ENCODE measurements at regions not wholly inside any gene's neighbourhood (a gene's known extent, or its start where the extent isn't known, plus 50 kb on each side); places are given as distances from the start of the nearest gene placed in this dataset.
"Not testable (repeated sequence)": the region's sequence is repeated elsewhere in the genome, so short reads cannot be mapped to it uniquely, and the experiment has no call there.

GRCh38 chr7:67854221-67855178, 857.9 kb downstream of the TYW1 start:
- peak; percentile 73 to 92 for DNase-seq

GRCh38 chr7:67855322-67855721, 858.7 kb downstream of the TYW1 start:
- no peak for DNase-seq

GRCh38 chr7:67856046-67856445, 859.4 kb downstream of the TYW1 start:
- no peak for DNase-seq

- DNase-seq = no peak
Observed at GRCh38 chr7:67857698-67858097, 861.1 kb downstream of the TYW1 start.

GRCh38 chr7:67858931-67859330, 862.3 kb downstream of the TYW1 start:
- no peak for DNase-seq

- DNase-seq = no peak
Observed at GRCh38 chr7:67863911-67864310, 867.3 kb downstream of the TYW1 start.

GRCh38 chr7:67866054-67866453, 869.4 kb downstream of the TYW1 start:
- no peak for DNase-seq

- no peak for DNase-seq
Observed at GRCh38 chr7:67866812-67867211, 870.2 kb downstream of the TYW1 start.

- peak; percentile 58 to 85 for DNase-seq
Observed at GRCh38 chr7:67870396-67870795, 873.8 kb downstream of the TYW1 start.

GRCh38 chr7:67875558-67875957, 878.9 kb downstream of the TYW1 start:
- no peak for DNase-seq

- no peak for DNase-seq
Observed at GRCh38 chr7:67878808-67879207, 882.2 kb downstream of the TYW1 start.

GRCh38 chr7:67882843-67883242, 886.2 kb downstream of the TYW1 start:
- no peak for DNase-seq

GRCh38 chr7:67890316-67890715, 893.7 kb downstream of the TYW1 start:
- no peak for DNase-seq

- no peak for DNase-seq
Observed at GRCh38 chr7:67894746-67895145, 898.1 kb downstream of the TYW1 start.

- DNase-seq = no peak
Observed at GRCh38 chr7:67896721-67897120, 900.1 kb downstream of the TYW1 start.

GRCh38 chr7:67900456-67900855, 903.8 kb downstream of the TYW1 start:
- no peak for DNase-seq

GRCh38 chr7:67901808-67902480, 905.3 kb downstream of the TYW1 start:
- no peak for DNase-seq

GRCh38 chr7:67907792-67908191, 911.2 kb downstream of the TYW1 start:
- DNase-seq = no peak

- peak in 1 of 2 experiments; percentile 9 for DNase-seq
Observed at GRCh38 chr7:67912437-67912836, 915.8 kb downstream of the TYW1 start.

- DNase-seq = no peak
Observed at GRCh38 chr7:67913604-67914003, 917.0 kb downstream of the TYW1 start.

GRCh38 chr7:67916111-67916510, 919.5 kb downstream of the TYW1 start:
- DNase-seq = not testable (repeated sequence)

GRCh38 chr7:67916571-67917436, 920.2 kb downstream of the TYW1 start:
- no peak for DNase-seq

GRCh38 chr7:67917437-67917755, 920.8 kb downstream of the TYW1 start:
- no peak for DNase-seq

All from NCI-H524 (cell line).